Activated CD4-positive, alpha-beta T cell treated with anti-CD3 and anti-CD28 coated beads, Interleukin-2, Interleukin-6, amounts not matched to agents 100 ng/mL and 50 ng/mL, durations not matched to agents 16 hours and 8 hours (primary cell): ENCODE measurements at regions not wholly inside any gene's neighbourhood (a gene's known extent, or its start where the extent isn't known, plus 50 kb on each side); places are given as distances from the start of the nearest gene placed in this dataset.

Experiments
- DNase-seq: peaks from one replicate; pipeline ENCODE4 v3.0.0-alpha.2; 2020

GRCh38 chr18:75644871-75645270 is 217.4 kb upstream of the SMIM21 start:
- no peak for DNase-seq

GRCh38 chr18:75643083-75643482 is 215.6 kb upstream of the SMIM21 start:
- no peak for DNase-seq

- no peak for DNase-seq
Observed at GRCh38 chr18:75639472-75639831, 211.9 kb upstream of the SMIM21 start.

GRCh38 chr18:75638776-75639471 is 211.4 kb upstream of the SMIM21 start:
- no peak for DNase-seq

- DNase-seq, result no peak
Observed at GRCh38 chr18:75638223-75638775, 210.8 kb upstream of the SMIM21 start.

GRCh38 chr18:75635096-75635495 is 207.6 kb upstream of the SMIM21 start:
- no peak for DNase-seq

- DNase-seq, result no peak
Observed at GRCh38 chr18:75625966-75626365, 198.5 kb upstream of the SMIM21 start.

GRCh38 chr18:75624869-75625268 is 197.4 kb upstream of the SMIM21 start:
- no peak for DNase-seq

GRCh38 chr18:75621818-75622217 is 194.3 kb upstream of the SMIM21 start:
- DNase-seq, result no peak

GRCh38 chr18:75618146-75618545 is 190.6 kb upstream of the SMIM21 start:
- DNase-seq, result no peak

GRCh38 chr18:75612456-75612855 is 185.0 kb upstream of the SMIM21 start:
- no peak for DNase-seq

- no peak for DNase-seq
Observed at GRCh38 chr18:75607701-75608100, 180.2 kb upstream of the SMIM21 start.

- no peak for DNase-seq
Observed at GRCh38 chr18:75592527-75592926, 165.0 kb upstream of the SMIM21 start.

- DNase-seq, result no peak
Observed at GRCh38 chr18:75588412-75588811, 160.9 kb upstream of the SMIM21 start.

- DNase-seq, result no peak
Observed at GRCh38 chr18:75587131-75587530, 159.6 kb upstream of the SMIM21 start.

GRCh38 chr18:75586130-75586889 is 158.8 kb upstream of the SMIM21 start:
- no peak for DNase-seq

GRCh38 chr18:75582940-75583339 is 155.4 kb upstream of the SMIM21 start:
- DNase-seq, result no peak

GRCh38 chr18:75582406-75582821 is 154.9 kb upstream of the SMIM21 start:
- DNase-seq, result no peak

- DNase-seq, result no peak
Observed at GRCh38 chr18:75581336-75582131, 154.0 kb upstream of the SMIM21 start.

GRCh38 chr18:75574187-75574586 is 146.7 kb upstream of the SMIM21 start:
- DNase-seq, result no peak

- no peak for DNase-seq
Observed at GRCh38 chr18:75563150-75563549, 135.6 kb upstream of the SMIM21 start.

GRCh38 chr18:75562216-75562615 is 134.7 kb upstream of the SMIM21 start:
- no peak for DNase-seq

- no peak for DNase-seq
Observed at GRCh38 chr18:75558790-75559189, 131.3 kb upstream of the SMIM21 start.
